NCI-H510A treated with DMSO at 0.1 percent for 48 hours (cell line): ENCODE measurements at regions not wholly inside any gene's neighbourhood (a gene's known extent, or its start where the extent isn't known, plus 50 kb on each side); places are given as distances from the start of the nearest gene placed in this dataset.
"Not testable (repeated sequence)": the region's sequence is repeated elsewhere in the genome, so short reads cannot be mapped to it uniquely, and the experiment has no call there.

Experiments used
- DNase-seq: peaks from one replicate; lab custom pipeline; 2025; lab: John Stamatoyannopoulos, UW

DNA sequence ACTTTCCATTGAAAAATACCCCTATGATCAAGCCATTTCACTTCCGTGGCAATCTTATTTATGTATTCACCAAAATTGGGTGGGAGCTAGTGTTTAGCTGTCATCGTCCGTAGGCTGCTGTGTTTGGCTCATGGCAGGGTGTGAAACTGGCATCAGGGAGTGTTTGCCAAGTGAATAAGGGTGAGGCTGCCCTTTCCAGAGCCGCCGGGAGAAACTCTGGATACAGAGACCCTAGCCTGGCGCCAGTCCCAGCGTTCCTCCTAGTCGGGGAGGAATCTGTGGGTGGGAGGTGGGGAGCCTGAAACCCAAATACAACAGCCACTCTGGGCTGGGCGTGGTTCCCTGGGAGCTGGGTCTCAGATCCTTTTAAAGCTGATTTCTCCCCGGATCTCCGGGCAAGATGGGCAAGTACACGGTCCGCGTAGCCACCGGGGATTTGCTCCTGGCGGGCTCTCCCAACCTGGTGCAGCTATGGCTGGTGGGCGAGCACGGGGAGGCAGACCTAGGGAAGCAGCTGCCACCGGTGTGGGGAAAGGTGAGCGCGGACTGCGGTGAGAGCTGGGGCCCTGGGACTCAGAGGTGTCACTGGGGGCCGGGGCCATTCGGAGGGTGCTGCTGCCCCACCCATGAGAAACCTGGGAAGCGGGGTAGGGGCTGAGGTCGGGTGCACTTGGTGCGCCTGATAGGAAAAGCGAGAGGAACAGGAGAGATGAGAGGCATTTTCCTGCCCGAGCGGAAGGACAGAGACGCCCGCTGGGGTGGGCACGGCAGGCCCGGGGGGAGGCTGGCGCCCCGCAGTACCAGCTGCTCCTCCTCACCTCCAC is 62.1 kb upstream of the TEKT1 start:
- DNase-seq = no peak

DNA sequence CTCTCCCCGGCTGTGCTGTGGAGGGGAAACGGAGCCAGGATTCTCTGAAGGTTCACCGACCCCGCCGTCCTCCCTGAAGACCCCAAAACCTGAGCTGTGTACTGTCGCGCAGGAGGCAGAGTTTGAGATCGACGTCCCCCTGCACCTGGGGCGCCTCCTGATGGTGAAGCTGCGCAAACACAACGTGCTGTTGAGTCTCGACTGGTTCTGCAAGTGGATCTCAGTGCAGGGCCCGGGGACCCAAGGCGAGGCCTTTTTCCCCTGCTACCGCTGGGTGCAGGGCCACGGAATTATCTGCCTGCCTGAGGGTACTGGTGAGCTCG is 62.6 kb upstream of the TEKT1 start:
- no peak for DNase-seq

DNA sequence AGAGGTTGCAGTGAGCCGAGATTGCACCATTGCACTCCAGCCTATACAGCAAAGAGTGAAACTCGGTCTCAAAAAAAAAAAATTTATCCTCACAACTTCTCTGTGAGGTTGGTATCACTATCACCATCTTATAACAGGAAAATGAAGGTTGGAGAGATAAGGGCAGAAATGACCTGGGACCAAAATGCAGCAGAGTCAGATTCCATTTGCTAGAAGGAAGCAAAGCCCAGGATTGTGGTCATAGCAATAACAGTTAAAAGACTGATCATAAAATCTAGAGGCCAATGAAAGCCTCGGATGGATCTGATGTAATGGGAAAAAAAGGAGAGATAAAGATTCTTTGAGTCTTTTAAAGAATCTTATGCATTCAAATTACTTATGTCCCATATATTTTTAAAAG is 69.6 kb upstream of the TEKT1 start:
- DNase-seq = no peak

DNA sequence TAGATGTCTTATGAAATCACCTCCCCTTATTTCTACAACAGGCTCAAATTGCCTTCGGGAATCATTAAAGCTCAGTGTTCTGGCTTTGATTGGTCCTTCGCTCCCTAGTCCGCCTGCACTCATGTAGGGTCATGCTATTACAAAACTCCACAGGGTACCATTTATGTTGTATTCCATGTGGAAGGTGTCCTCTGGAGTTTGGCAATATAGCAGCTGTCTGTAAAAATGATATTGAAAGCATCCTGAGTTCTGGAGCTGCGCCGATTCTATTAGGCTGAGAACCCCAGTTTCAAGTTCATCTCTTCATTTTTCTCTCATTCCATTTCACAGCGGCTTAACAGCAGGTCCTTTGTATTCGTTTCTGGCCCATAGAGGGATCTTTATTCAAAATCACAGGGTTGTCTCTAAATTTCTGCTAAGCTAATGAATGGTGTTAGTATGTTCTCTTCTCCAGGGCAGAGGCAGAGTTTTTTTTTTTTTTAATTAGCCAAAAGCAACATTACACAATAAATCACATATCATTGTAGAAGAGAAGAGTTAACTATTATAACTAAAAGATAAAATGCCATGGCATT is 71.9 kb upstream of the TEKT1 start:
- DNase-seq = no peak

DNA sequence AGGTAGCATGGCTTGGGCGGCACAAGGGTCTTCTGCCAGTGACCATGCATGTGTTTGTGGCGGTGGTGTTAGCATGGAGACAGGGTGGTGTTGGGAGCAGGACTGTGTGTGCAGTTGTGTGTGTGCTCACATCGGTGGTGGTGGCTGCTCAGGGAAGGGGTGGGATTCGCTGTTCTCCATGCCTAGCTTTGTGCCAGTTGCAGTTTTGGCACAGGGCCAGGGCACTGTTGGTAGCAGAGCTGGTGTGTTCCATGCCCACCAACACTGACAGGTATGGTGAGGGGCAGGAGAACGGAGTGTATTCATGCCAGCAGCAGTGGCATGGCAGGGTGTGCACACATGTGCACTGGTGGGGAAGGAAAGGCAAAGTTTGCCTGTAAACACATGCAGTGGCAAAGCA is 77.3 kb upstream of the TEKT1 start:
- DNase-seq = no peak

DNA sequence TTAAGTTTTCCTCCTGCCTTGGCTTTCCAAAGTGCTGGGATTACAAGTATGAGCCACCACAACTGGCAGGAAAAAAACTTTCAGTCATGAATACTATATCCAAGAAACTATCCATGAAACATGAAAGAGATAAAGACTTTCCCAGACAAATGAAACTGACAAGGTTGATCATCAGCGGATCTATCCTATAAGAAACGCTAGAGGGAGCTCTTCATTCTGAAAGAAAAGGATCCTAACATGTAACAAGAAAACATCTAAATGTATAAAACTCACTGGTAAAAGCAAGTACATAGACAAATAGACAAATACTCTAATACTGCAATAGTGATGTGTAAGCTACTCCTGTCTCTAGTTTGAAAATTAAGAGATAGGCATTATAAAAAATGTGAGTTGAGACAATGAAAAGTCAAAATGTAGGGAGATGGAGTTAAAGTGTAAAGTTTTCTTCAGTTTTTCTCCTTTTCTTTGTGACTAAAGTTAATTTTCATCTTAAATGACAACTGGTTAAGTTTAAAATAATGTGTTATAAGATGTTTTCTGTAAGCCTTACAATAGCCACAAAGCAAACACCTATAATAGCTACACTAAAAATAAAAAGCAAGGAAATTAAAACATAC is 79.6 kb upstream of the TEKT1 start:
- DNase-seq = peak; percentile 63

DNA sequence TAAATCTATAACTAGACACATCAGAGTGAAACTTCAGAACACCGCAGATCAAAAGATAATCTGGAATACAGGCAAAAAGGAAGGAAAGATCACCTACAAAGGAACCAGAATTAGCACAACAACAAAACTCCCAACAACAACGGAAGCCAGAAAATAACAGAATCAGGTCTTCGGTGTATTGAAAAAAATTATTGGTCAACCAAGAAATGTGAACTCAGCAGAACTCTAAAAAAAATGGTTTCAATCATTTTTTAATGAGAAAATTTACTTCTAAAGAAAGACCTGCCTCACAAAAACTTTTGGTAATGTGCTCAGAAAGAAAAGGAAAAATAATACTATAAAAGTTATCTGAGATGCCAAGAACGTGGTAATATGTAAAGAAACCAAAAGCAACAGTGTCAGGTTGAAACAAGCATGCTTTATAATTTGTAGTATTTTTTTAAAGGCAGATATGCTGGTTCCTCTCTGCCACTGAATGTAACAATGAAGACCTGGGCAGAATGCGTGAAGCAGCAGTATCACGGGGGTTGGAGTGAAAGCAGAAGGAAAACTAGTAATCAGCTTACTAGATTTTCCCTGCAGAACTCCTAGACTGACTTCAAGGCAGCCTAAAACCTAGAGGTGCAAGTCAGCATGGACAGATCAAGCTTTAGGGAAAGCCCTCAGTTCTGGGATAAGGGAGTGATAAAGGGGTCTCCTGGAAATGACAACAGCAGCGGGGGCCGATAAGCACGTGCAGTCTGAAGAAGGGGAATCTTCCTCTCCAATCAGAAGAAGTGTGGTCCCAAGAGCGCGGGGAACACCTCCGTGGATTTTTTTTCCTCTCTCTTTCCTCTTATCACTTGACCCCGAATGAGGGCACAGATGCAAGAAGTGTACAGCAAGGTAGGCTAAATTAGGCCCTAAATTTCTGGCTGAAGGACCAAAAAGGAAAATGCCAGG is 80.9 kb upstream of the TEKT1 start:
- DNase-seq = no peak

DNA sequence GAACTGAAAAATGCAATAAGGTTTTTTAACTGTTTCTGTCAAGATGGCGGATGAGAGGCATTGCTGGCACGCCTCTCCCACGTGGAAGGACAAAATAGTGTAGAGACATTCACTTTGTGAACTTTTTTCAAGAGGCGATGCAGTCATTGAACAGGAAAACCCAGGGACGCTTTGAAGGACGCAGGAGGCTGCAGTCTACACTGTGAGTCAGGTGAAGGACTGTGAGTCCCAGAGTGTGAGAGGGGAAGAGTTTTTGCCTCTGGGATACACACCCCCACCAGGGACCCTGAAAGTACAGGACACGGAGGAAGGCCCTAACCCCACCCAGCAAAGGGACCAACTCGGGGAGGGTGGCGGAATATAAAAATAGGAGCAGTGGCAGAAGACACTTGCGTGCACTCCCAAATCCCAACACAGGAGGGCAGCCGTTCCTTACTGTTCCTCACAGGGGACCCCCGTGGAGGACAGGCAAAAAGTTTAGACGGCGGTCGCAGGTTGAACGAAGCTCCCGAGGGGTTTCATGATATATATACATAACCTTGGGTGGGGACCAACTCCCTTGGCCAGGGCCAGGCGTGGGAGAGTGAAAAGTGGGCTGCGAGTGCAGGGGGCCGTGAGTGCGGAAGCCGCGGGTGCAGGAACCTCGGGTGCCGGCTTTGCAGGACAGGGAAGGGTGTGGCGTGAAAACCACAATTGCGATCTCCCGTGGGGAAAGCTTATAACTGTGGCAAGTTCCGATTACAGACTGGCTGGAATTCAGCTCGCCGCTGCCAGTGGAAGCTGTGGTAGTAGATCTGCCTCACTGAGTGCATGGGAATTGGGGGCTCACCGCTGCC is 82.0 kb upstream of the ALOX12 start:
- DNase-seq = peak; percentile 43

DNA sequence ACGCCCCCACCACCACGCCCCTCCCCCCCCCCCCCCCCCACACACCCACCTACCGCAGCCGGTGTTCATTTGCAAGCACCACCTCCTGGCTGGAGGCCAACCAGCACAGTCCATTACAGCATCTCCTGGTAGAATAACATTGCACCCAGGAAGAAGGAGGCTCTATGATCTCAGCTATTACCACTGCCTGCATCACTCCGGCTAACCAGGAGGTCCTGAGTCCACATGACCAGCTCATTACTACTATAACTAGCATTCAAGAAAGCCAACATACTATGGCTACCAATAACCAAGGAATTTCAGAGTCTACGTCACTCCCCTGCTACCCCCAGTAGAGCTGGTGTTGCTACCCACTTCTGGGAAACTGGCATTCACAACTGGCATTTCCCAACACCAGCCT is 81.1 kb upstream of the ALOX12 start:
- DNase-seq = no peak

DNA sequence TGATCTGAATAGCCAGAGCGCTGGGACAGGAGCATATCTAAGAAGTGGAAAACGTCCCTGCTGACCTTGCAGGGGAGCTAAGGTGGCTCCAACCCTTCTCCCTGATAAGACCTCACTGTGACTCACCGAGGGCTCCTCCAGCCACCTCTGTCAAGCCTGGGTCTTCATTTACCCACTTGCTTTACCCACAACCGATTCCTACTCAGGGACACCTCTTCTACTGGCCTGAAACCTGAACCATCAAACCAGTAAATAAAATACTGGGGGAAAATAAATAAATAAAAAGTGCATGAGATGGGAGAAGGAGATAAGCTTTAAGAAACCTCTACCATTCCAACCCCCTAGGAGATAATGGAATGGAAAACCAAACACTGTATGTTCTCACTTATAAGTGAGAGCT is 80.2 kb upstream of the ALOX12 start:
- DNase-seq = no peak

DNA sequence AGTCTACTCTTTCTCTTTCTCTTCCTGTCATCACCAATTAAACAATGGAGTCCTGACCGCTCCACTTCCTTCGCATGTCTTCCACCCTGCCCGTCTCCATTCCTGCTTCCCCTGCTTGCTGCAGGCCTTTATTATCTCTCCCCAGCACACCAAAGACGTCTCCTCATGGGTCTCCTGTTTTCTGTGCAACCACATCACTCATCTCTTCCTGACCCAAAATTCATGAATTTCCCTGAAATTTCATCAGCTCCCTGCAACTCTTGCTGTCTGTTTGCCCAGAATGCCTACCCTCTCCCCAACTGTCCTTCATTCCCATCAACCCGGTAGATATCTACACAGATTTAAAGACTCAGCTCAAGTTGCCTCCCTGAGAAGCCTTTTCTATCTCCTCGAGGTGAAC is 76.7 kb upstream of the ALOX12 start:
- DNase-seq = no peak

DNA sequence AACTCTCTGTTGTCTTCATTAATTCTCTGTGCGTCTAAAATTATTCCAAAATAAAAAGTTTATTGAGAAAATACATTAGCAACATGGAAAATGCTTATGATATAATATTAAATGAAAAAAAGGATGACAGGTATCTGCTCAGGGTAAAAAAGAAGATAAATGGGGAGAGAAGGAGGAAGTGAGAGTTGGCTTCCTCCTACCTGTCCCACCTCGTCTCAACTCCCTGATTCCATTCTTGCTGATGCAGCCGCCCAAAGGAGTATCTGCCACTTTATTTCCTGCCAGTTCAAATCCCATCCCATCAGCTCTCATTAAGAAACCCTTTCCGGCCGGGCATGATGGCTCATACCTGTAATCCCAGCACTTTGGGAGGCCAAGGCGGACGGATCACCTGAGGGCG is 72.5 kb upstream of the ALOX12 start:
- DNase-seq = no peak

DNA sequence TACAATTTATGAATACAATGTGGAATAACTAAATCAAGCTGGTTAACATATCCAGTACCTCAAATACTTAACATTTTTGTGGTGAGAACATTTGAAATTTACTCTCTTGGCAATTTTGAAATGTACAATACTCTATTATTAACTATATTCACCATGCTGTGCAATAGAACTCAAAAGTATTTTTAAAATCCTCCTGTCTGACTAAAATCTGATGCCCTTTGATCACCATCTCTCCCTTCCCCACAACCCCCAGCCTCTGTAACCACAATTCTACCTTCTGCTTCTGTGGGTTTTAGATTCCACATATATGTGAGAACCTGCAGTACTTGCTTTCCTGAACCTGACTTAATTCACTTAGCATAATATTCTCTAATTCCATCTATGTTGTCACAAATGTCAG is 71.6 kb upstream of the ALOX12 start:
- no peak for DNase-seq

DNA sequence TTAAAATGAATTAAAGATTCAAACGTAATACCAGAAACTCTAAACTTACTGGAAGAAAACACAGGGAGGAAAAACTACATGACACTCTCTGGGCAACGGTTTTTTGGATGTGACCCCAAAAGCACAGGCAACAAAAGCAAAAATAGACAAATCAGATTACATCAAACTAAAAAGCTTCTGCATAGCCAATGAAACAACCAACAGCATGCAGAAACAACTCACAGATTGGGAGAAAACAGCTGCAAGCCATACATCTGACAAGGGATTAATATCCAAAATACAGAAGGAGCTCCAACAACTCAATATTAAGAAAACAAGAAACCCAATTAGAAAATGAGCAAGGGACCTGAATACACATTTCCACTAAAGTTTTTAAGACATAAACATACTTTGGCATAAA is 69.2 kb upstream of the ALOX12 start:
- no peak for DNase-seq

DNA sequence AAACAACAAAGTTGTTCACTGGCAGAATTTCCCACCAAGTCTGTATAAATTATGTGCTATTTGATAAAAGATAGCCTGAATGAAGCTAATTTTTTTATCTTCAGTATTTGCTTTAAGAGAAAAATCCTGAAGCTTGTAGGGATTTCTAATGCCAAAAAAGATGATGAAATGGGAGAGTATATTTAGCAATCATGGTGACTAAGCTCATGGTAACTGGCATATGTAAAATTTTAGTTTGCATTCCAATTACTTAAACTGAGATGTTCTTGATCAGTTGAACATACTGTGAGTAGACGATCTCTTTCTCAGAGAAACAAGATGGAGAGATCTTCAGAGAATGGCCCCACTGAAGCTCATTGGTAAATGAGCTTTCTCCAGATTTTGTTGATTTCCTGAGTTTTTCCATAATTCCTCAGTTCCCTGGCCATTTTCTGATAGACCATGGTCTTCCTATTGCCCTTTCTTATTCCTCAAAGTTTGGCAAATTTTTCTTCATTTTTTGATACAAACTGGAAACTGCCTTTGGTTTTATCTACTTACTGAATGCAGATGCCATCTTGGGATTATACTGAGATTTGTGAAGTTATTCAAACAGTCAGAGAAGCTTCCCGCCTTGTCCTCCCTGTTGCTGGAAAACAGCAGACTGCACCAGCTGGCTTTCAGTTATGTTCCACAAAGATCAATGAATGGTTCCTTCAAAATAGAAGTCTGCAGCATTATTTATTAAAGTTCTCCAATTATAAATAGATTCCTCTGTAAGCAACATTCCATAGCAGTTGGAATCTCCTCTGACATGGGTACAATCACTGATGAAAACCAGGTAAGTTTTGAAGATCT is 68.3 kb upstream of the ALOX12 start:
- no peak for DNase-seq

DNA sequence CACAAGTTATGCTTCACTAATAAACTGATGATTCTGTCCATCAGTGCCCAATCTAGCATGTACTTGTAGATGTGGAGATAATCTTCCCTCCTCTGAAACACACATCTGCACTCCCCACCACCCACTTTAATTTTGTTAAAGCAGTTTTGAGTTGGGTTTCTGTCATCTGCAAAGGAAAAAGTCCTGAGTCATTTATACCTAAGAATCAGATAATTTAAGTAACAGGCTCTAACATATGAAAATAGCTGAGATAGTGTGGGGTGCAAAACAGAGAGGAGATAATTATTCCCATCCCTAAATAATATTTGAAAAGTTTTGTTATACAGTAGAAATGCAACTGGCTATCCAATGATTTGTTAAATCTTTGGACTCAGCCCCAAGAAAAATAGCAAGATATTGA is 67.7 kb upstream of the ALOX12 start:
- DNase-seq = no peak

DNA sequence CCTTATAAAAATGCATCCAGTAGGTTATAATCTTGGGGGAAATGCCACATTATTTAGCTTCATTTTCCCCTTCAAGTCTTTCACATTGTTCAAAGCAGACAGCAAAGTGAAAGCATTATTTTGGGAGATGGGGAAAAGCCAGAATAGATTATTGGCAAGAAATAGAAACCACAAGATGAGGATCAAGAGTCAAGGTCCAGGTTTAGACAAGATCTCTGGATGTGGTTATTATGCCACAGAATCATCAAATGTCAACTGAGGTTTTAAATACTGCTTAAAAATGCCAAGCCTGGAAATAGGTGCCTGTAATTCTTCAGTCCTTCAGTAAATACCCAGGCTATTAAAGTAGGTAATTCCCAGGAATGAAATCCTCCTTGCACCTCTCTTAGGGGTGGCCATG is 65.1 kb upstream of the ALOX12 start:
- no peak for DNase-seq

DNA sequence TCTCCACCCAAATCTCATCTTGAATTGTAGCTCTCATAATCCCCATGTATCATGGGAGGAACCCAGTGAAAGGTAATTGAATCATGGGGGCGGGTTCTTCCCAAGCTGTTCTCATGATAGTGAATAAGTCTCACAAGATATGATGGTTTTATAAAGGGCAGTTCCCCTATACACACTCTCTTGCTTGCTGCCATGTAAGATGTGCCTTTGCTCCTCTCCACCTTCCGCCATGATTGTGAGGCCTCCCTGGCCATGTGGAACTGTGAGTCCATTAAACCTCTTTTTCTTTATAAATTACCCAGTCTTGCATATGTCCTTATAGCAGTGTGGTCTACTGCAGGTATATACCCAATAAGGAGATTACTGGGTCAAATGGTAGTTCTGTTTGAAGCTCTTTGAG is 61.3 kb upstream of the ALOX12 start:
- not testable (repeated sequence) for DNase-seq

DNA sequence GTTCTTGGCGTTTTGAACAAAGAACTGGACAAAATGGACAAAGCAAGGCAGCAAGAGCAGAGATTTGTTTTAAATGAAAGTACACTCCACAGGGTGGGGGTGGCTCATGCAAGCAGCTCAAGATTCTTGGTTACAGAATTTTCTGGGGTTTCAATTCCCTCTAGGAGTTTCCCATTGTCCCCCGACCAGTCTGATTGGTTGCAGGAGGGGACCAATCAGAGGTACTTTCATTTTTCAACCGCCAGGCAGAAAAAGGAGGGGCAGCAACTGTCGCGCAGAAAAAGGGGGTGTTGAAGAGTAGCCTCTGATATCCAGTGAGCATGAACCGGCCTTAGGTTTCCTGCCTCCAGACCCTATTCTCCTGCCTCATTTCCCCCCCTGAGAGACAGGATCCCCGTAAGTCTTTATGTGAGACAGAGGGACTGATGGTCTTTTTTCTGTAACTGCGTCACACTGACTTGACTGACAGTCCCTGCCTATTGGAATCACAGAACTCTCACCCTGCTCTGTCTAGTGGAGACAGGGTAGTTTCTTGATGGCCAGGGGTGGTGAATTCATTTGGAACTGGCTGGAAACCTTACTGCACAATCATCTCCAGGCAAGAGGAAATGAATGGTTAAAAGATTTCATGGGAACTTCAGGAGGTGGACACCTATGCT is 59.4 kb upstream of the ALOX12 start:
- DNase-seq = no peak

DNA sequence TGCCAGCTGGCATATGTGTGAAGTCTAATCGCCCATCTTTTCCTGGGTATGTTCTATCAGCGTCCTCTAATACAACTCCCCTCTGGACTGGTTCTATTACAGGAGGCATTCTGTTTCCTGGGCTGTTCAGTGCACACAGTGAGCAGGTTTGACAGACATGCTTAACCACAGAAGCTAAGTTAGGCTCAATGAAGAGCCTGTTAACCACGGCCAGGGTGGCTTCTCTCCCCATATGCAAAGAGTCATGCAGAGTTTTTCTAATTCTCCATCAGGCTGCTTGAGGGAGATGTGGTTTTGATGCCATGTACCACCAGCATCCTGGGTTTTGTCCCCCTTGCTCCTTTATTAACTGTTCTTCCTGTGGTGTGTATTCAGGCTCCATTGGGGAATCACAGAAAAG is 57.2 kb upstream of the ALOX12 start:
- no peak for DNase-seq
